B cell (primary cell): ENCODE measurements at regions not wholly inside any gene's neighbourhood (a gene's known extent, or its start where the extent isn't known, plus 50 kb on each side); places are given as distances from the start of the nearest gene placed in this dataset.

Source experiments
- ATAC-seq: fragments of 200-7000 bp; cut with Tn5 transposase; one replicate; pipeline ENCODE4 v1.10.0; 2021; ENCODE audit warnings: low read depth, mild to moderate bottlenecking, moderate number of reproducible peaks, moderate library complexity
- CTCF ChIA-PET: fragments of 350-600 bp; sonication (Branson Sonifier 250); formaldehyde crosslinking; loops from one replicate; lab custom pipeline; 2021; ENCODE audit warnings: antibody characterized with exemption, inconsistent platforms; lab: Charles Lee
- POLR2A ChIA-PET: fragments of 350-600 bp; sonication (Branson Sonifier 250); formaldehyde crosslinking; loops from one replicate; lab custom pipeline; 2021; ENCODE audit warnings: antibody characterized with exemption; lab: Charles Lee
- DNase-seq: peaks from one replicate; pipeline ENCODE4 v3.0.0; 2013
- H2AFZ ChIP-seq: 2 replicates; pipeline ENCODE4 v1.6.1; 2012; ENCODE audit warnings: mild to moderate bottlenecking, low read depth, low read length; ENCODE audit not compliant: insufficient read depth, poor library complexity, severe bottlenecking
- H3K27ac ChIP-seq, 2 donors: 1 replicate in 1 of 2; 2 replicates in 1 of 2; pipeline ENCODE4 v1.5.1; 2012 to 2013; ENCODE audit warnings: low read length in 2 of 2, mild to moderate bottlenecking in 2 of 2, moderate library complexity in 1 of 2
- H3K27me3 ChIP-seq, 4 experiments: fragments of 200-600 bp in 1 of 4; sonication (generic) in 1 of 4; replicated peaks in 1 of 4; 1 replicate in 2 of 4; 2 replicates in 2 of 4; pipeline versions ENCODE4 v1.6.1 to v1.7.0; 2013 to 2016; ENCODE audit warnings: low read length in 3 of 4, mild to moderate bottlenecking in 2 of 4, mixed read lengths in 1 of 4, moderate library complexity in 1 of 4; ENCODE audit not compliant: insufficient read depth in 4 of 4, control insufficient read depth in 3 of 4; ENCODE audit errors: control extremely low read depth in 1 of 4
- H3K36me3 ChIP-seq, 2 experiments: replicated peaks in 1 of 2; 1 replicate in 1 of 2; 2 replicates in 1 of 2; pipeline versions ENCODE4 v1.6.1 to v1.7.1; 2013; ENCODE audit warnings: low read length in 1 of 2; ENCODE audit not compliant: insufficient read depth in 2 of 2, control insufficient read depth in 1 of 2; ENCODE audit errors: control extremely low read depth in 1 of 2, extremely low read depth in 1 of 2
- H3K4me1 ChIP-seq, 2 donors: fragments of 200-600 bp in 1 of 2; sonication (generic) in 1 of 2; 1 replicate in 1 of 2; 2 replicates in 1 of 2; pipeline versions ENCODE4 v1.5.1 to v1.6.1; 2013 to 2017; ENCODE audit warnings: low read length in 2 of 2; ENCODE audit not compliant: control insufficient read depth in 2 of 2, insufficient read depth in 2 of 2
- H3K4me2 ChIP-seq: replicated peaks from 2 replicates; pipeline ENCODE3; 2012; ENCODE audit warnings: mild to moderate bottlenecking, low read depth, low read length; ENCODE audit not compliant: poor library complexity, severe bottlenecking
- H3K4me3 ChIP-seq, 5 experiments: fragments of 200-600 bp in 1 of 5; sonication (generic) in 1 of 5; 1 replicate in 3 of 5; 2 replicates in 2 of 5; pipeline versions ENCODE4 v1.5.1 to v1.7.0; 2011 to 2016; ENCODE audit warnings: low read length in 4 of 5, mild to moderate bottlenecking in 4 of 5, low read depth in 2 of 5, control low read depth in 1 of 5, moderate library complexity in 1 of 5; ENCODE audit not compliant: insufficient read depth in 1 of 5; ENCODE audit errors: control extremely low read depth in 1 of 5, extremely low read depth in 1 of 5
- H3K79me2 ChIP-seq: fragments of 200-600 bp; sonication (generic); one replicate; pipeline ENCODE4 v1.6.0; 2016; ENCODE audit warnings: low read length; ENCODE audit not compliant: control insufficient read depth, insufficient read depth
- H3K9ac ChIP-seq: fragments of 200-600 bp; sonication (generic); 2 replicates; pipeline ENCODE4 v1.6.1; 2017; ENCODE audit warnings: mild to moderate bottlenecking, low read length, moderate library complexity
- H3K9me3 ChIP-seq, 3 donors: one replicate each; pipeline versions ENCODE4 v1.6.1 to v1.7.1; 2013; ENCODE audit warnings: low read length in 2 of 3; ENCODE audit not compliant: control insufficient read depth in 2 of 3, insufficient read depth in 1 of 3; ENCODE audit errors: control extremely low read depth in 1 of 3
- H4K20me1 ChIP-seq: 2 replicates; pipeline ENCODE4 v1.6.0; 2012; ENCODE audit warnings: mild to moderate bottlenecking, low read length; ENCODE audit not compliant: insufficient read depth, control insufficient read depth, poor library complexity, severe bottlenecking
- H3K27ac Mint-ChIP-seq: one replicate; pipeline ENCODE4 v1.8.0; 2021; ENCODE audit warnings: mixed read lengths
- H3K27me3 Mint-ChIP-seq: one replicate; pipeline ENCODE4 v1.8.0; 2021; ENCODE audit warnings: mixed read lengths
- H3K4me1 Mint-ChIP-seq: one replicate; pipeline ENCODE4 v1.8.0; 2021; ENCODE audit warnings: mixed read lengths
- H3K4me3 Mint-ChIP-seq: one replicate; pipeline ENCODE4 v1.8.0; 2021; ENCODE audit warnings: mixed read lengths
- H3K9me3 Mint-ChIP-seq: one replicate; pipeline ENCODE4 v1.8.0; 2022; ENCODE audit warnings: mixed read lengths; ENCODE audit not compliant: insufficient read depth
- CTCF ChIP-seq: fragments of 200-600 bp; IDR thresholded peaks from one replicate; pipeline ENCODE4 v1.8.0; 2022; ENCODE audit warnings: antibody characterized with exemption, mild to moderate bottlenecking
- EZH2 ChIP-seq: IDR thresholded peaks from 2 replicates; pipeline ENCODE4 v1.6.1; 2012; ENCODE audit warnings: borderline replicate concordance, low read depth, mild to moderate bottlenecking, moderate library complexity, low read length; ENCODE audit not compliant: insufficient read depth, poor library complexity, severe bottlenecking
- WGBS: methylation state at CpG from one replicate; pipeline ENCODE4 v1.1.5; 2013; ENCODE audit warnings: missing lambda C conversion rate; ENCODE audit not compliant: insufficient coverage; 5-methylcytosine and 5-hydroxymethylcytosine counted together
- intact Hi-C: fragments of 100-400 bp; cut with micrococcal nuclease; formaldehyde crosslinking; loops from one replicate; pipeline ENCODE4 v1.10.0; 2022

GRCh38 chr20:40579701-40580100, 109.3 kb downstream of the MAFB start:
- intact Hi-C loops: no loop called here
- Histone ChIP-seq H4K20me1 (no peaks in the 10 kb centered on the region), H3K4me3 (no peak overlapping the region), H3K9me3 (no peaks in the 10 kb centered on the region), H3K27ac (no peak overlapping the region), H3K9ac (no peak overlapping the region), H3K27me3 (no peaks in the 10 kb centered on the region), H3K4me2 (no peak overlapping the region), H3K79me2 (no peaks in the 10 kb centered on the region), H3K4me1 (no peaks in the 10 kb centered on the region), H3K36me3 (no peaks in the 10 kb centered on the region), H2AFZ (no peak overlapping the region)
- CTCF ChIA-PET: no interaction called here
- ATAC-seq: no peak
- Mint-ChIP-seq H3K4me3 (no peak overlapping the region), H3K27ac (no peak overlapping the region), H3K9me3 (peaks cover 3% of the 10 kb centered on the region), H3K27me3 (peaks cover 11% of the 10 kb centered on the region), H3K4me1 (no peaks in the 10 kb centered on the region)
- TF ChIP-seq EZH2 (no peak), CTCF (no peak)
- POLR2A ChIA-PET: no interaction called here
- WGBS: 100% methylated on average over 1 of the region's 1 CpG
- DNase-seq: no peak

GRCh38 chr20:40578961-40579360, 110.1 kb downstream of the MAFB start:
- TF ChIP-seq CTCF (no peak), EZH2 (no peak)
- Histone ChIP-seq H3K36me3 (no peaks in the 10 kb centered on the region), H3K4me1 (no peaks in the 10 kb centered on the region), H3K9me3 (no peaks in the 10 kb centered on the region), H3K4me2 (no peak overlapping the region), H3K9ac (no peak overlapping the region), H2AFZ (no peak overlapping the region), H3K79me2 (no peaks in the 10 kb centered on the region), H4K20me1 (no peaks in the 10 kb centered on the region), H3K4me3 (no peak overlapping the region), H3K27ac (no peak overlapping the region), H3K27me3 (no peaks in the 10 kb centered on the region)
- no peak overlapping the region for H3K27ac Mint-ChIP-seq
- H3K4me3 Mint-ChIP-seq: no peak overlapping the region
- 62% methylated on average over 3 of the region's 4 CpGs for WGBS
- ATAC-seq (no peak), DNase-seq (no peak)
- ChIA-PET CTCF (no interaction called here), POLR2A (no interaction called here)
- H3K27me3 Mint-ChIP-seq: peaks cover 11% of the 10 kb centered on the region
- H3K9me3 Mint-ChIP-seq: peaks cover 5% of the 10 kb centered on the region
- H3K4me1 Mint-ChIP-seq: no peaks in the 10 kb centered on the region
- intact Hi-C loops: no loop called here
